Fibroblast of skin of right quadriceps (primary cell): ENCODE measurements at regions not wholly inside any gene's neighbourhood (a gene's known extent, or its start where the extent isn't known, plus 50 kb on each side); places are given as distances from the start of the nearest gene placed in this dataset.

Experiments used
- DNase-seq: peaks from one replicate; pipeline ENCODE4 v3.0.0-alpha.2; 2013

- DNase-seq: no peak
These were observed 137.3 kb downstream of the TWIST2 start for GRCh38 chr2:238985041-238985729.

DNA sequence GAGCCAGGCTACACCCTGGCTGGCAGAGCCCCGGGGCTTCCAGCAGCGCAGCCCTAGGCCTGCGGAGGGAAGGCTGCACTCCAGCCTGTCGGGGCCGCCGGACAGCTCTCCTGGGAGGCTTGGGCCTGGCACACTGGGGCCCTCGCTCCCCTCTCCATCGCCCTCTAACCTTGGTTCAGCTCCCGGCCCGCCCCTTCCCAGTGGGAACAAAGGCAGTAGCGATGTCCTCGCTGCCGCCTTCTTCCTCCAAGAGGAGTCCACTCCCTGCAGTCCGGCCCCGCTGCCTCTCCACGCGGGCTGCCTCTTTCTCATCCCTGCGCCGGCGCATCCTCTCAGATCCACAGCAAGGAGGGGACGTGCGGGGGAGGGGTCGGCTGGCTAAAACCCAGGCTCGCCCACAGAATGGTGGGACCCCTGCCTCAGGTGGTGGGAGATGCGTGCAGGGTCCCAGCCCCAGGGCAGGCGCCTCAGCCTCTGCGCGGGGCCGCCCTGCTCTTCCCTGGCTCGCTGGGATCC, 138.1 kb downstream of the TWIST2 start:
- no peak for DNase-seq

DNA sequence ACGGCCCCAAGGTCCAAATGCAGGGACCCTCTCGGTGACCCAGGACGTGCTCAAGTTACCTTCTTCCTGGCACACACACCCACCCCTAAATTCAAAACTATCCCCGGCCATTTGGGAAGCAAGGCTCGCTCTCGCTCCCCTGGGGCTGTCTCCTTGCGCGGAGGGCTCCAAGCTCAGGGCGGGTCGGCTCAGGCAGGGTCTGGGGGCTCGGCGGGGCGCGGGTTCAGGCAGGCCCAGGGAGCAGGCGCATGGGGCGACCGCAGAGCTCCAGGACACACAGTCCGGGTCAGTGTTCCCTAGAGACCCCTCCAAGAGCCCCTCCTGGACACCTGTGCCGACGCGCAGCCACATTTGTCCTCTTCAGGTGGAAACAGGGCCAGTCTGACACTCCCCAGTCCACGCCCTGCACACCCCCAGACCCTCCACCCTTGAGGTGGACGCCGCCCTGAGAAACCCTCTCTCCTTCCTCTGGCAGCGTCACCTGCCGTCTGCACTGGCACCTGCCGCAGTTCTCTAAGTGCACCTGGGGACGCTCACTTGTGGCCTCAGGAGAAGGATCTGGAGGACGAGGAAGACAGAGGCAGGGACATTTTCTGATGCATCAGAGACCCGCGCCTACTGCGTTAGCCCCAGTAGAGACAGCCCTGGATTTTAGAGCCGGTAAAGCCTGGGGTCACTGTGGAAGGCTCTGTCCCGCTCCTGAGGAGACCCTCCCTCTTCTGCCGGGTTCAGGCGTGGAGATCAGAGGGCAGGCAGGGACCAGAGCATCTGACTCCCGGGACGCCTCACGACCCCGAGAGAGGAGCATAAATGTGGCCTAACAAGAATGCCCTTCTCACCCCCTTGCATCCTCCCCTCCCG, 138.8 kb downstream of the TWIST2 start:
- no peak for DNase-seq

DNA sequence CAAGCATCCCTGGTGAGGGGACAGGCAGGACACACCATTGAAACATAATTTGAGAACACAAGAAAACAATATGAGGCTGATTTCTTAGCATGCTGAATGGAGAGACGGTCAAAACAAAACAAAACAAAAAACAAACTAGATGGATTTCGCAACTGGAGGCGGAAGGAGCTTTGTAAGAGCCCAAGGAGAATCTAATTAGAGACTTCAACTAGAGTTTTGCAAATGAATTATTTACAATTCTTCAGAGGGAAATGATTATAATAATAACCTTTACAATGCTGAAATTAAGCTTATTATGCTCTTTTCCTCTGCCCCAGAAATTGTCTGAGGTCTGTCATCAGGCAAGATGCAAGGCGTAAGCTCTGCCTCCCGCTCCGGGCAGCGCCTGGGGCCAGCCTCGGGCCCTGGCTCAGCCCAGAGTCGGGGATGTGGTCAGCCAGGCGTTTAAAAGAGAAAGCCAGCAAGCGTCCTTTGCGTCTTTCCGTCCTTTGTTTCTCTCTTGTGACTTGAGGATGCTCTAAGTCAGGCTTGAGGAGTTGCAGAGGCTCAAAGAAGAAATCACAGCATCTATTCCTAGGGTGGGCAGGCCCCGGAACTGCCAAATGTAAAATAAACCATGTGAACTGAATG, 139.6 kb downstream of the TWIST2 start:
- no peak for DNase-seq

DNA sequence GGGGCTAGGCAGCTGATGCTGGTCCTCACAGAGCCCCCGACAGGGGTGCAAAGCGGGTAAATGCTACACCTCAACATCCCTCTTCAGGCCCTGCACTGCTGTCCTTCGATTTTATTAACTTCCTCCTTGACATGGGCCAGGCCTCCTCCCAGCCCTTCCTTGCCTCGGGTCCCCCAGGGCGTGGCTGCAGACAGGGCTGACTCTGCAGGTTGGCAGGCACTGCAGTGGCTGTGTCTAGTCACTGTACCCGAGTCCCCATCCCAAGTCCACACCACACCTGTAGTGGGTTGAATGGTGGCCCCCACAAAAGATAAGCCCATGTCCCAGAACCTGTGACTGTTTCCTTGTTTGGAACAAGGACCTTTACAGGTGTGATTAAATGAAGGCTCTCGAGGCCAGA, 140.2 kb downstream of the TWIST2 start:
- DNase-seq: no peak

DNA sequence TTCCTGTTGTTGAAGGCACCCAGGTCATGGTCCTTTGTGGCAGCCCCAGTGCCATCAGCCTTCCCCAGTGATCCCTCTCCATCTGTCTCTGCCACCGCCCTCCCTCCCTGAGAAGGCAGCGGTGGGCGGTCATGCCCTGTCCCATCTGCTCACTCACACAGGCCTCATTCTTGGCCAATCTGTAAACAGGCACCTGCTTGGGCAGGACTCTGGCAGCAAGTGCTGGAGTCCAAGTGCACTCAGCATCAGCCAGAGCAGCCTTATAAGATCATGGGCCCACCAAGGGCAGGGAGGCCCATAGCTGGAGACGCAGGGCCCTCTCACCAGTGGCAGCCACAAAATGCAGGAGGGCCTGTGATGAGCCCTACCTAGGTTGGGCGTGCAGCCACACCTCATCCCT, 140.9 kb downstream of the TWIST2 start:
- no peak for DNase-seq

- no peak for DNase-seq
These were observed 141.6 kb downstream of the TWIST2 start for GRCh38 chr2:238989484-238989883.

DNA sequence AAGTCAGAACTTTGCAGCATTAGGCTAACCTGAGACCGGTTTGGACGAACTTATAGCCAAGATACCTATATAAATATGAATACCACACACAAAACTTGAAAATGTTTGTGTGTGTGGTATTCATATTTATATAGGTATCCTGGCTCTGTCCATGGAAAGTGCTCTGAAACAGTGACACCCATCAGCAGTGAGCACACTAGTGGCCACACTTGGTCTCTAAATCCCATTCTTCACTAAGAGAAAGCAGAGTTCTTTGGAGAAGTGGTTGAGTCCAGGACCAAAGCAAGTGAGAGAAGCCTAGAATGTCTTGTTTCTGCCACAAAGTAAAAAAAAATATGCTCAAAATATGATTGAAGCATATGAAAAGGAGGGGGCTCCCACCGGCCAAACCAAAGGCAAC, 146.5 kb downstream of the TWIST2 start:
- DNase-seq: no peak

GRCh38 chr2:238994876-238995275, 147.0 kb downstream of the TWIST2 start:
- DNase-seq: no peak

DNA sequence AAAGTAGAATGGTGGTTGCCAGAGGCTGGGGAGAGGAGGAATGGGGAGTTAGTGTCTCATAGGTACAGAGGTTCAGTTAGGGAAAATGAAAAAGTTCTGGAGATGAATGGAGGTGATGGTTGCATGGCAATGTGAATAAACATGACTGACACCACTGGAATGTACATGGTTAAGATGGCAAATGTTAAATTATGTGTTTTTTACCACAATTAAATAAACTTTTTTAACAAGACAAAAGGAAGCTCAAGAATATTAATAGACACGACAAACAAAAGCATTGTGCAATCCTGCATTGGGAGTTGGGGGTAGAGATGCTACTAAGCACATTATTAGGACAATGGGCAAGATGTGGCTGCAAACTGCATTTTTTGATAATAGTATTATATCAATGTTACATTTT, 147.7 kb downstream of the TWIST2 start:
- no peak for DNase-seq

GRCh38 chr2:238996331-238997136, 148.6 kb downstream of the TWIST2 start:
- DNase-seq: no peak

DNA sequence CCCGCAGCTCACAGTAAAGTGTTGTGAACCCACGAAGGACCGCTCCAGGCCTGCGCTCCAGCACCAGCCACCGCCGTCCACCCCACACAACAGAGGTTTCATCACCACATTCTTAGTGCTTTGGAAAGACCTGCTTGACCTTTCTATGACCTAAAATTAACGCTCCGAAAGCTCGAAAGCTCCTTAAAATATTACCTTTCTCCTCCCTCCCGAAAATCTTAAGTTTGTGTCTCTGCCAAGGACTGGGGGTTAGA, 149.2 kb downstream of the TWIST2 start:
- no peak for DNase-seq

- DNase-seq: no peak
These were observed 149.8 kb downstream of the TWIST2 start for GRCh38 chr2:238997684-238998083.
